ENCODE measurements at regions not wholly inside any gene's neighbourhood (a gene's known extent, or its start where the extent isn't known, plus 50 kb on each side); places are given as distances from the start of the nearest gene placed in this dataset.

DNA sequence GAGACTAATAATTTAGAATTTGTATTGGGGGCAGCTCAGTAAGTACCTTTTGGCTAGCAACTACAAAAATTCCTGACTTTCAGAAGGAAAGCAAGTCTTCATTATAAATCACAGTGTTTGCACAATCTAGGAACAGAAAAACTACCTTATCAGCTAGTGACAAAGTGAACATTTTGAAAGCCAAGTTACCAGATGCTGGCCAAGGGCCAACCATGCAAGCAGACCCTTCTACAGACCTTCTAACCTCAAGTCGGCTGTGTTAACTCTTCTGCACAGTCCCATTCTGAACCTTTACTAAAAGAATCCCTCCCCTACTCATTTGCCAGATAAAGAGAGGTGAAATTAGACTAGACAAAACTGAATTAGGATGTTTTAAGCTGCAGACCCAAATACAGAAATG, 341.9 kb downstream of the COL12A1 start:
- Histone ChIP-seq H3K36me3 (ENCODE audit: insufficient read depth, low read length) (no peaks in the 10 kb centered on the region), H3F3A (ENCODE audit: insufficient read depth, low read length, poor library complexity, severe bottlenecking) (no peaks in the 10 kb centered on the region), H3K27me3 (ENCODE audit: insufficient read depth, low read depth, low read length) (no peaks in the 10 kb centered on the region), H3K9me3 (ENCODE audit: low read length) (no peaks in the 10 kb centered on the region), H2AFZ (ENCODE audit: low read depth, low read length) (no peak overlapping the region), H3K9me2 (ENCODE audit: insufficient read depth, low read length) (no peaks in the 10 kb centered on the region), H3K27ac (ENCODE audit: low read length) (no peak overlapping the region), H3K4me2 (ENCODE audit: low read length) (no peak overlapping the region), H3K4me3 (ENCODE audit: low read length) (no peak overlapping the region), H4K20me1 (ENCODE audit: insufficient read depth) (no peaks in the 10 kb centered on the region), H3K79me2 (replicated peaks; ENCODE audit: insufficient read depth, low read length) (no peaks in the 10 kb centered on the region), H3K9ac (ENCODE audit: low read length) (no peak overlapping the region)
- TF ChIP-seq SMC3 (conservative IDR thresholded peaks at IDR 0.05; ENCODE audit: poor library complexity) = no peak
- TF ChIP-seq TAF1 (IDR thresholded peaks at IDR 0.05; ENCODE audit: low read depth) = no peak
- no peak for TF ChIP-seq EZH2 (IDR thresholded peaks at IDR 0.05; ENCODE audit: borderline replicate concordance, insufficient read depth, low read length, poor library complexity, severe bottlenecking)
- TF ChIP-seq, protein P1, sequence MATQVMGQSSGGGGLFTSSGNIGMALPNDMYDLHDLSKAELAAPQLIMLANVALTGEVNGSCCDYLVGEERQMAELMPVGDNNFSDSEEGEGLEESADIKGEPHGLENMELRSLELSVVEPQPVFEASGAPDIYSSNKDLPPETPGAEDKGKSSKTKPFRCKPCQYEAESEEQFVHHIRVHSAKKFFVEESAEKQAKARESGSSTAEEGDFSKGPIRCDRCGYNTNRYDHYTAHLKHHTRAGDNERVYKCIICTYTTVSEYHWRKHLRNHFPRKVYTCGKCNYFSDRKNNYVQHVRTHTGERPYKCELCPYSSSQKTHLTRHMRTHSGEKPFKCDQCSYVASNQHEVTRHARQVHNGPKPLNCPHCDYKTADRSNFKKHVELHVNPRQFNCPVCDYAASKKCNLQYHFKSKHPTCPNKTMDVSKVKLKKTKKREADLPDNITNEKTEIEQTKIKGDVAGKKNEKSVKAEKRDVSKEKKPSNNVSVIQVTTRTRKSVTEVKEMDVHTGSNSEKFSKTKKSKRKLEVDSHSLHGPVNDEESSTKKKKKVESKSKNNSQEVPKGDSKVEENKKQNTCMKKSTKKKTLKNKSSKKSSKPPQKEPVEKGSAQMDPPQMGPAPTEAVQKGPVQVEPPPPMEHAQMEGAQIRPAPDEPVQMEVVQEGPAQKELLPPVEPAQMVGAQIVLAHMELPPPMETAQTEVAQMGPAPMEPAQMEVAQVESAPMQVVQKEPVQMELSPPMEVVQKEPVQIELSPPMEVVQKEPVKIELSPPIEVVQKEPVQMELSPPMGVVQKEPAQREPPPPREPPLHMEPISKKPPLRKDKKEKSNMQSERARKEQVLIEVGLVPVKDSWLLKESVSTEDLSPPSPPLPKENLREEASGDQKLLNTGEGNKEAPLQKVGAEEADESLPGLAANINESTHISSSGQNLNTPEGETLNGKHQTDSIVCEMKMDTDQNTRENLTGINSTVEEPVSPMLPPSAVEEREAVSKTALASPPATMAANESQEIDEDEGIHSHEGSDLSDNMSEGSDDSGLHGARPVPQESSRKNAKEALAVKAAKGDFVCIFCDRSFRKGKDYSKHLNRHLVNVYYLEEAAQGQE (IDR thresholded peaks at IDR 0.05; ENCODE audit: borderline replicate concordance) = no peak
- TF ChIP-seq, protein P2, sequence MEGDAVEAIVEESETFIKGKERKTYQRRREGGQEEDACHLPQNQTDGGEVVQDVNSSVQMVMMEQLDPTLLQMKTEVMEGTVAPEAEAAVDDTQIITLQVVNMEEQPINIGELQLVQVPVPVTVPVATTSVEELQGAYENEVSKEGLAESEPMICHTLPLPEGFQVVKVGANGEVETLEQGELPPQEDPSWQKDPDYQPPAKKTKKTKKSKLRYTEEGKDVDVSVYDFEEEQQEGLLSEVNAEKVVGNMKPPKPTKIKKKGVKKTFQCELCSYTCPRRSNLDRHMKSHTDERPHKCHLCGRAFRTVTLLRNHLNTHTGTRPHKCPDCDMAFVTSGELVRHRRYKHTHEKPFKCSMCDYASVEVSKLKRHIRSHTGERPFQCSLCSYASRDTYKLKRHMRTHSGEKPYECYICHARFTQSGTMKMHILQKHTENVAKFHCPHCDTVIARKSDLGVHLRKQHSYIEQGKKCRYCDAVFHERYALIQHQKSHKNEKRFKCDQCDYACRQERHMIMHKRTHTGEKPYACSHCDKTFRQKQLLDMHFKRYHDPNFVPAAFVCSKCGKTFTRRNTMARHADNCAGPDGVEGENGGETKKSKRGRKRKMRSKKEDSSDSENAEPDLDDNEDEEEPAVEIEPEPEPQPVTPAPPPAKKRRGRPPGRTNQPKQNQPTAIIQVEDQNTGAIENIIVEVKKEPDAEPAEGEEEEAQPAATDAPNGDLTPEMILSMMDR (IDR thresholded peaks at IDR 0.05; ENCODE audit: poor library complexity, severe bottlenecking) = no peak
- no peak for TF ChIP-seq RAD21 (conservative IDR thresholded peaks at IDR 0.05)
- TF ChIP-seq EP300 (conservative IDR thresholded peaks at IDR 0.05; ENCODE audit: poor library complexity, severe bottlenecking) = no peak
- no peak for TF ChIP-seq MXI1 (conservative IDR thresholded peaks at IDR 0.05; ENCODE audit: poor library complexity, severe bottlenecking)
- no peak for TF ChIP-seq POLR2AphosphoS5 (IDR thresholded peaks at IDR 0.05)

DNA sequence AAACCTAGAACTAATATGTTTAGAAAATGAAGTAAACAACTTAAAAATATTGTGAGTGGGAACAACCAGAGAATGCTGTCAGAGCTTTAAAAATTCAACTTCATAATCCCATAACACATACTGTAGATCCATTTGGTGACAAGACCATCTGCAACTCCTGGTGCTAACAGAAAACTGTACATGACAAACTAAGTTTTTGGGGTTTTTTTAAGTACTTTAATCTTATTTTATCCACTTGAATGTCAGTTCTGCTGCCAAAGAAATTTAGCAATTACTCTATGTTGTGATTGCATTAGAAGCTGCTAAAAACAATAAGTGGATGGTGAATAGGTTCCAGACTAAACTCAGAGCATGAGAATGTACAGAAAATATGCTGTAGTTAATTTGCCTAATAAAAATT, 345.4 kb downstream of the COL12A1 start:
- no peaks in the 10 kb centered on the region for H3K79me2 ChIP-seq (replicated peaks; ENCODE audit: insufficient read depth, low read length)
- H3K4me2 ChIP-seq (ENCODE audit: low read length) = no peak overlapping the region
- no peaks in the 10 kb centered on the region for H3K36me3 ChIP-seq (ENCODE audit: insufficient read depth, low read length)
- no peaks in the 10 kb centered on the region for H3K9me3 ChIP-seq (ENCODE audit: low read length)
- no peaks in the 10 kb centered on the region for H3F3A ChIP-seq (ENCODE audit: insufficient read depth, low read length, poor library complexity, severe bottlenecking)
- no peak overlapping the region for H3K9ac ChIP-seq (ENCODE audit: low read length)
- H3K4me3 ChIP-seq (ENCODE audit: low read length) = no peak overlapping the region
- H3K27me3 ChIP-seq (ENCODE audit: insufficient read depth, low read depth, low read length) = no peaks in the 10 kb centered on the region
- no peaks in the 10 kb centered on the region for H3K9me2 ChIP-seq (ENCODE audit: insufficient read depth, low read length)
- no peak overlapping the region for H3K27ac ChIP-seq (ENCODE audit: low read length)
- H4K20me1 ChIP-seq (ENCODE audit: insufficient read depth) = no peaks in the 10 kb centered on the region
- TF ChIP-seq POLR2AphosphoS5 (IDR thresholded peaks at IDR 0.05) (no peak), EZH2 (IDR thresholded peaks at IDR 0.05; ENCODE audit: borderline replicate concordance, insufficient read depth, low read length, poor library complexity, severe bottlenecking) (no peak), RAD21 (conservative IDR thresholded peaks at IDR 0.05) (no peak), MXI1 (conservative IDR thresholded peaks at IDR 0.05; ENCODE audit: poor library complexity, severe bottlenecking) (no peak), SMC3 (conservative IDR thresholded peaks at IDR 0.05; ENCODE audit: poor library complexity) (no peak), TAF1 (IDR thresholded peaks at IDR 0.05; ENCODE audit: low read depth) (no peak), EP300 (conservative IDR thresholded peaks at IDR 0.05; ENCODE audit: poor library complexity, severe bottlenecking) (no peak)
- TF ChIP-seq, protein P1 (IDR thresholded peaks at IDR 0.05; ENCODE audit: borderline replicate concordance) = no peak
- TF ChIP-seq, protein P2 (IDR thresholded peaks at IDR 0.05; ENCODE audit: poor library complexity, severe bottlenecking) = no peak
- H2AFZ ChIP-seq (ENCODE audit: low read depth, low read length) = no peak overlapping the region

All from neural cell (in vitro differentiated cells).